COLO668 (cell line): ENCODE measurements at regions not wholly inside any gene's neighbourhood (a gene's known extent, or its start where the extent isn't known, plus 50 kb on each side); places are given as distances from the start of the nearest gene placed in this dataset.

Experiments
- DNase-seq: peaks from one replicate; lab custom pipeline; 2025; ENCODE audit not compliant: unreplicated experiment; lab: John Stamatoyannopoulos, UW

DNA sequence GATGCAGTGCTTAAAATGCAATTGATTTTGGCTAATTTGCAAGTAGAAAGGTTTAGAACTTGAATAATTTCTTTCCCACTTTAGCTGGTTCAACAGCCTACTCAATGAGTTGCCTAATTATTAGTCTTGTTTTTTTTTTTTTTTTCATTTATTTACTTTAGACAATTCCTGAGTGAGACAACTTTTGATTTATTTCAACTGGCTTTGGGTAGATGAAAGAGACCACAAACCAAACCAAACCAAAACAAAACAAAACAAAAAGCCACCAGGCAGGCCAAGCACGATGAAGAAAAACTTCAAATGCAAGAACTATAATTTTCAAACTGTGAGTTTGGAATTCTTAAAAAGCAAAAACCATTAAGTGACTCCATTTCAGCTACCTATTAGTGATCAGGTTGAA lies 469.9 kb downstream of the GBE1 start:
- no peak for DNase-seq

DNA sequence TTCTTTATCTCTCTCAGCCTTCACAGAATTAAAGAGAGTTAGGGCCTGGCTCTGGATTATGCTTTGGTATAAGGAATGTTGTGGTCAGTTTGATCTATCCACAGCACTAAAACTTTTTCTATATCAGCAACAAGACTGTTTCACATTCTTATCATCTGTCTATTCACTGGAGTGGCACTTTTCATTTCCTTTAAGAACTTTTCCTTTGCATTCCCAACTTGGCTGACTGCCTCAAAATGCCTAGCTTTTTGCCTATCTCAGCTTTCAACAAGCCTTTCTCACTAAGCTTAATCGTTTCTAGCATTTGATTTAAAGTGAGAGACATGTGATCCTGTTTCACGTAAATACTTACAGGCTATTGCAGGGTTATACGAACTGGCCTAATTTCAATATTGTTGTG lies 471.8 kb downstream of the GBE1 start:
- no peak for DNase-seq

DNA sequence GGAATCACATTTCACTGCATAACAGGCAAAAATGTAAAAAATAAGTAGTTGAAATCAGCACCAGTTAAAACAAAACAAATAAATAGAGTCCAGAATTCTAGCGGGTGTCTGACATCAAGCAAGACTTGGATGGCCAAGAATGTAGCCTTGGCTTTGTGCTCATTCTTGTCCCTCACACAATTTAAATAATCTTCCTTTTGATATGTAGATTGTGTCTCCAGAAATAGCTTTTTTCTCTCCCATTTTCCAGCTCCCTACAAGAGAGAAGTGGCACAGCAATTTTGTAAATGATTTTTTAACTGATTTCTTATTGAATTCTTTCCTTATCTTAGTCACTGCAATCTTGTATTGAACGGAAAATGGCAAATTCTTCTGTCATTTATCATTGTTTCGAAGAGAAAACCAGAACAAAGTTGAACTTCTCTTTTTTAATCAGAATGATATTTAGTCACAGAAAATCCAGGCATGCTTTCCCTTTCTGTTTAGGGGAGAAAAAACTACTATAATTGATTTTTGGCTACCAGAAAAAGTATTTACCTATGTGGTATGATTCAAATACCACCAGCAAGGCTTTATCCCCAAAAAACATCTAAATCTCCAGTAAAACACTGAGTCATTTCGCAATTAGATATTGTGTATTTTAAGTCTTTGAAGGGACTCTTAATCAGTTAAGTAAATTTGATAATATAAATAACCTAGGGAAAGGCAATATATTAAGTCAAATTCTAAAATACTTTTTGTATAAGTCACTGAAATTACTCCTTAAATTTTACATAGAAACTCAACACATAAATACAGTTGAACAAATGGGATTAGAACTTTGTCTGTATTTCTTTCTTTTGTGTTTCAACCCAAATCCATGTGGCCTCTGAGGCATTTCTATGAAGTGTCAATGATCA lies 481.7 kb downstream of the GBE1 start:
- DNase-seq, result no peak

DNA sequence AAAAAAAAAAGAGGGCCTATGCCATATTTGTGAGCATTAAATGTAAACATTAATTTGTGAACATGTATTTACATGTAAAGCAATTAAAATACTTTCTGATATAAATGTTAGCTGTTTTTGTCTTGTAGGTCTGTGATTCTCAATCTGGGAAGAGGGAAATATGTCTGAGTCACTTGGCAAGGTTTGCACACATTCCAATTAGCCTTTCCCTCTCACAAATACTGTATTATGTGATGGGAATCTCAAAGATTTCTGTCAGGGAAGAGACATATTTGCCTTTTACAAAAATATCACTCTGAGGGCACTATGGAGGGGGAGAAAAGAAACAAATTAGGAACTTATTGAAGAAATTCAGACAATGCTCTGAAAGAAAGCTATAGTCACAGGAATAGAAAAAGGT lies 483.6 kb downstream of the GBE1 start:
- DNase-seq, result no peak

DNA sequence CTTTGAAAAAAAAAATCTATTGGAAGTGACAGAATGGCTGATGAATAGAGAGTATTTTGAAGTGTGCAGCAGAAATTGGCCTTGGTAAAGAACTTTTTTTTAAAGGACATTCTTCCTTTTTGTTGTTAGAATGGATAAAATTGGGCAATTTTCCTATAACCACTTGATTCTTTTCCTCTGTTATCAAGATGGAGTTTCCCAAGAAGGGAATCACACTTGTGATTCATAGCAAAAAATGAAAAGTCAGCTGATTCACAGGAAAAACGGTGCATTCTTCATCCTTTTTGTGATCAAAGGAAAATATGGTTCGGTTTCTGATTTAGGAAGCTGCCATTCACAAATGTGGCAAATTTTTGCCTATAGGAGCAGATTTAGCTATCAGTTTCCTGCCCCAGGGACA lies 486.8 kb downstream of the GBE1 start:
- DNase-seq, result no peak

DNA sequence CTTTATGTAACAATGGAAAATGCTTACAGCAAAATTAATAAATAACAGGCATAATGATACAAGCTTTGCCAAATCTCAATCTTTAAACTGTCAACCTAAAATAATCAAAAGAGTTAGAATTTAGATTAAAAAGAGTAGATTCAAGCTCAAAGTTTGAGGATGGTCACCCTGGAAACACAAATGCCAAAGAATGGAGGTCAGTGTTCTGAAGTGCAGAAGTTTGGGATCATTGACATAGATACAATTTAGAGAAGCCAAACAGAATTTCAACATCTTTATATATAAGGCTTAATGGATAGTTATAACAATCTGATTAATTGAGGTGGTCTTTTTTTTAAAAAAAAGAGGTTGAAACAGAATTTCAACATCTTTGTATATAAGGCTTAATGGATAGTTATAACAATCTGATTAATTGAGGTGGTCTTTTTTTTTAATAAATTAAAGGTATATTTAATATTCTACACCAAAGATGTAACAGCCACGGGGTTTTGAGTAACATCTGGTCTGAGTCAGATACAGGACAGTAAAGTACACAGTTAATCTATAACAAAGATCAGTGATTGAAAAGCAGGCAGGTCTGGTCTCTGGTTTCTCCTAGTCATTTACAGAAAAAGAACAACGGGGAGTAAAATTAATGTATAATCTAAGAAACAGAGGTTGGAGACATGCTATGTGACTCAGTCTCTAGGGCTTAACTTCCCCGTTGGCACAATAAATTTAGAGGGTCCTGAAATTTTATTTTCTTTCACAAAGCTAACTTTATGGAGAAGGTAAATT lies 490.7 kb downstream of the GBE1 start:
- DNase-seq, result no peak

DNA sequence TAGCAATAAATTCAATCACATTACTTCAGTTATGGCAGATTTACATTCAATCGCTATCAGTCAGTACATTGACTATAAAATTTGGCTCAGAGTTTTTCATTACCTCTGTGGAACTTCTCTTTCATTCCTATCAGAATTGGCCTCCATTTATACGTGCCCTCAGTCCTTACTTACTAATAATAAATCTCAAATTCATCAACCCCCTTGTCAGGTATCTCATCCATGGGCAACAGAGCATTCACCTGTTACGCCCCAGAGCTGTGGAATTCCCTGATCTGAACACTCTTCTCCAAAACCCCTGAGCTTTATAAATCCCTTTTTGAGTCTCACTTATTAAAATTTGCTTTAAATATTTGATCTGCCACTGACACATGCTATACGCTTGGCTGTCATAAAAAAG lies 492.9 kb downstream of the GBE1 start:
- DNase-seq, result no peak

DNA sequence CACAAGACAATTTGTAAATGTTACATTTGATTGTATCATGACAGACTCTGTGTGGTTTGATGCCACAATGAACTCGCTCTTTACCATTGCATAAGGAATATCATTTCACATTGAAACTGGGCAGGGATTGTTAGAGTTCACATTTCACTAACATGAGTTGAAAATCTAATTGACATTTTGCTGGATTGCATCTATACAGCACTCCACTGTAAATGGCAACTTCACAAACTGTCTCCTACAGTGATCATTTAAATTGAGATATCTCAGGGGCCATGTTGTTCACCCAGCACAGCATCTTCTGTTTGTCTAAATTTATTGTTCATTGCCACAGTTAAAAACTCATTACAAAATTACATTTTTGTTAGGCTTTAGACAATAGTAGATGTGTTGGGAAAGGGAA lies 499.4 kb downstream of the GBE1 start:
- no peak for DNase-seq

DNA sequence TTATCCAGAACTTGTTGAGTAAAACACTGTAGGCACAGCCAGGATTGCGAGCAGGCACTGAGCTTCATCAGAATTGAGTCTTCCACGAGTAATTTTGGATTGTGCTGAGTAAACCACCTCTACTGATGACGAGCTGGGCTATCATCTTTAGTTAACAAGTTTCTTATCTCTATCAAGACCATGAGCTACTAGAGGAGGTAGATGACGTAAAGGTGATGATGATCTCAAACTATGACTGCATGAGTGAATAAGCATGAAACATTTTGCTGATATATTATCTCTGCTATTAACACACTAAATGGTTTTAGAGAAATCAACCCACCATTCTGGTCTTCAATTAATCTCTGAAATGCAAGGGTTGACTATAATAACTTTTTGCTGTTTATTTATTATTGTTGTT lies 506.0 kb downstream of the GBE1 start:
- no peak for DNase-seq

DNA sequence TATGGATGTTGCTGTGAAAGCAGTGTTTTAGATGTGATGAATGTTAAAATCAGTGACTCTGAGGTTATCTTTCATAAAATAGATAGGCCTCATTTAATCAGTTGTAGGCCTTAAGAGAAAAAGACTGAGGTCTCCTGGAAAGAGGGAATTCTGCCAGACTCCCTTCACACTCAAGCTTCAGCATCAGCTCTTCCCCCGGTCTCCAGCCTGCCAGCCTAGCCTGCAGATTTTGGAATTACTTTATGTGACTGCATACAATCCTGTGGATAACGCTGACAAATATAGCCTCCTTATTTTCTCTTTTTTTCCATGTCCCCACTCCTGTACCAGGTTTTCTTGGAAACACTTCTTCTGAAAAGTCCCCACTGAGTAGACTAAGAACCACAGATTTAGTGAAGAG lies 510.3 kb downstream of the GBE1 start:
- DNase-seq, result no peak

DNA sequence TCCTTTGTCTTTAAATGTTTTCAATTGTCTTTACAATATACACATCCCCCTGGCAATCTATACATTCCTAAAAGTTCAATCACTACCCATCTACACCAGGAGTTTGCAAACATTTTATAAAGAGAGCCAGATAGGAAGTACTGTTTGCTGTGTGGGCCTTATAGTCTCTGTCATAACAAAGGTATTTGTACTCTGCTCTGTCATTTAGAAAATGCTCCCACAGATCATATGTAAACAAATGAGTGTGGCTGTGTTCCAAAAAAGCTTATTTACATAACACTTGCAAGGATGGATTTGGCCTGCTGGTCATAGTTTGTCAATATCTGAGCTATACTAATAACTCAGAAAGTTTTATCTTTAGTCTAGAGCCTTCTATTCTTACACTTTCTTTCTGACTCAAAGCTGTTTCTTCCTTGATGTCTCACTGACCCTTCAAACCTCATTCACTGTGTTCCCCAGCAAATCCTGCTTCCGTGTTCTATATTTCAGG lies 511.9 kb downstream of the GBE1 start:
- DNase-seq, result peak; percentile 2

DNA sequence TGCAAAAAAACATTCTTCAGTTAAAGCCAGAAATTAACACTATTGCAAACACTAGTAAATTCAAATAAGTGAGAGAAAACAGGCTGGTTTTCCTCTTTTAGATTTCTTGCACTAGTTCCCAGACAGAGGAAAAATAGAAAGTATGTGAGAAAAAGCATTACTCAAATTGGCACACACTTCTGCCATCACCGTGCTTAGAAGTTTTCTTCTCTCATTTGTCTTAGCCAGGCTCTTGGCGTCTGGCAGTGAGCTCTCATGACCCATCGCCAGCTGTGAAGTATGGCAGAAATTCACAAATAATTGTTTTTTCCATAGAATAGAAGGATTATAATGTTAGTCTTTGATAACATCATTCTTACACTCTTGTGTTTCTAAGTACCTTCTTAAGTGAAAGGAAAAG lies 515.9 kb downstream of the GBE1 start:
- DNase-seq, result no peak

DNA sequence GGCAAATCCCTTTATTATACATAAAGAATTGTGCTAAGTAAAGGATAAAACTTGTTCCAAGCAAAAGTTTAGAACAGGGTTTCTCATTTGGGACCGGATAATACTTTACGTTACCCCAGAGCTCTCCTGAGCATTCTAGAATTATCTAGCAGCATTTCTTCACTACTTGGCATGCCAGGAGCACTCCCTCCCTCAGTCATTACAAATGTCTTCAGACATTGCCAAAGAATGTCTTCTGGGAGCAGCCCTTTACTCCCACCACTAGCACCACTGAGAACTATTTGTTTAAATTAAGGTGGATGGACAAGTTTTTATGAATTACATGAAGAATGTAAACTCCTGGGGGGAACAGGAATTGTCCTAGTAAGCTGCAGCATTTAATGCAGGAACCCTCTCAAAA lies 516.4 kb downstream of the GBE1 start:
- no peak for DNase-seq

DNA sequence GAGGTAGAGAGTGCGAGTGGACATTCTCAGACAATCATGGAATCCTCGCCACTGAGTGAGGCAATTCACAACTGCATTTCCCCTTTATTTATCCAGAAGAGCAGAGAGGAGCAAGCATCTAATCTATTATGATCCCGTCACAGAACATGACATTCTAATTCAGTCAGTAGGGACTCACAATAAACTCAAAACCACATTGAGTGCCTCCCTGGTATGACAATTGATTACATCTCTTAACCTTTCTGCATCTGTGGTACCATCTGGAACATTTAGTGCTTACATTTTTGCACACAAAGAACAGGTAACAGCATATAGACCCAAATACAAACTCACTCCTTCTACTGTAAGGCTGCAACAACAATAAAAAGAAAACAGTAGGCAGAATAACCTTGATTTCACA lies 517.2 kb downstream of the GBE1 start:
- no peak for DNase-seq

DNA sequence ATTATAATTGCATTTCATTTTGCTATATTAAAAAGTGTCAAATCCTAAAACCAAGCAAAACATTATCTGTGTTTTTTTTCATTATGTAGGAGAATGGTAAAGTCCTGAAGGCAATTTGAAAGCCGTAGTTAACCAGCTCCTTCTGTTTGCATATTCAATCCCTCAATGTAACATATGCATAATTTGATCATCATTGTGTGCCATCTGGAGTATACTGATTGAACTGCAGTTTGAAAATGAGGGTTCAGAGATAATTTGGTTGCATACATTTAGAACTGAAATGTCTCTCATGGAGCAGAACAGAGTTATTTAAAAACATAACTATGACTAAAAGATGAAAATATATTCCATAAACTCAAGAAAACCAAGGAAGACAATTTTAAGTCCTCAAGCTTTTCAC lies 518.6 kb downstream of the GBE1 start:
- DNase-seq, result no peak

DNA sequence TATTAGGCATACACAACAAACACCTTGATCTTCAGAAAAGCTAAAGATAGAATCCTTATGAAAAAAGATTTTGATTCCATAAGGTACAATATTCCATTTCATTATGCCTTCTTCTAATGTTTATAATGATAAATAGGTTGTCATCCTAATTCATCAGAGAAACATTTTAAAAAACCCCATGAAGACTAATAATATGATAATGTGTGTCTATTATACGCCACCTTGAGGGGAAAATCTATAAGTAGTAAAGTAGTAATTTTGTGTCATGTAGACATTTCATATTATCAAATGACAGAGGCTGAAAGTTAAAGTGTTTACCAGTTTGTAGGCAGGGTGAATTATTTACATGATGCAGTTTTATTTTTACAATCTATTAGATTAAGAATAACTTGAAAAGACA lies 524.3 kb downstream of the GBE1 start:
- no peak for DNase-seq

DNA sequence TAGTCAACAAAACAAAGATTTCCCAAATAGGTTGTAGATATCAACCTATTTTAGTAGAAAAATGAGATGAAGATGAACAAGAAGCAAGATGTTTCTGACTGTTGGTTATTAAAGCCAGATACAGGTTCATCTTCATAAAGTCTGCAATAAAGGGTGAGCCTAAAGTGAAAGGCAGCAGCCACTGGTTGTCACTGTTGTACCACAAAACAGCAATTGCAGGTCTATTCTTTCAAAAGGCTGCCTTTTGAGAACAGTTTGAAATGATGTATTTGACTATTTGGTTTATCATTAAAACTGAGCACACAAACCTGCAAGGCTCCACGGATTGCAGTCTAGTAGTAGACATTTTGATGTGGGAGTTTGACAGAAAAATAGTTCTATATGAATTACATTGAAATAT lies 543.4 kb downstream of the GBE1 start:
- no peak for DNase-seq

DNA sequence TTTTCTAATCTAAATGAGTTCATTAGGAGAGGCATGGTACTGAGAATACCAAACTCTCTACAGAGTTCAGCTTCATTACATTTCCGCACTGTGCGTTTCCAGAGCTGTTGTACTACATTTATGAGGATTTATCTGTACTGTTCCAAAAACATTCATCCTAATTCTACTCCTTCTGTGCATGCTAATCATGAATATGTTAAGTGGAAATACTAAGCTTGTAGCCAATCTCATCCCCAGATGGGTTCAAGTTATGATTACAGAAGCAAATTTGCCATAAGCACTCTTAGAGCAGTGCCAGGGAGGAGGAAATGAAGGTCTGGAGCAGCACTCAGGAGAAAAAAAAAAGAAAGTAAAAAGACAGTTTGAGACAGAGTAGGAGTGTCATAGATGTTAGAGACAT lies 544.3 kb downstream of the GBE1 start:
- no peak for DNase-seq

DNA sequence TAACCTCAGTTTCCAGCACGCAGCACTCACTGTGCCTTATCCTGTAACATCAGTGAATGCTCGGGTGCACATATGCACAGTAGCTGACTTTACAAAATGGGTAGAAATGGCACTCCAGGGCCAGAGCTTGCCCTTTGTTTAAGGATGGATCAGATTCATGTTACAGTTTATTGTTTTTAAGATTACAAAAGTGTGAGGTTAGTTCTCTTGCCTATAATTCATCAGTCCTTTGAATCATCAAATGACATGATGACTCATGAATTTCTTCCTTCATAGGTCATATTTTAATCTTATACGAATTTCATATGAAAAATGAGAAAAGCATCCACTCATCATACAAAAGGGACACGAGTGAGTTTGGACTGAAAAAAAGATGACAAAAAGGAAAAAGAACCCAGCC lies 545.3 kb downstream of the GBE1 start:
- DNase-seq, result no peak

DNA sequence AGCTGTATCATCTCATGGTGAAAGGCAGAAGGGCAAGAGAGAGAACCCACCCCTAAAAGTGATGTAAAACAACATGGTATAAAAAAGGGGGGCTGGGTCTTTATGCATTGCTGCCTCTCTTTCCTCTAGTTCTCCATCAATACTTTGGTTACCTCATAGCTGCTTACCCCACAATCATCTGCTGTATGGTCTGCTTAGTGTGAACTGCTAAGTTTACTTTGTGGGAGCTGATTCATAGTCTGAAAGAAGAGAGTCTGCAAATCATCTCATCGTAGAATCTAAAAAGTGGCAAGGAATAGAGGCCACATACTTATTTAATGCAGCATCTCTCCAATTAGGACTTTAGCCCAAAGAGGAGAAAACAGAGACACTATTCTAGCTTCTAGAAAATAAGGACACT lies 546.8 kb downstream of the GBE1 start:
- no peak for DNase-seq

DNA sequence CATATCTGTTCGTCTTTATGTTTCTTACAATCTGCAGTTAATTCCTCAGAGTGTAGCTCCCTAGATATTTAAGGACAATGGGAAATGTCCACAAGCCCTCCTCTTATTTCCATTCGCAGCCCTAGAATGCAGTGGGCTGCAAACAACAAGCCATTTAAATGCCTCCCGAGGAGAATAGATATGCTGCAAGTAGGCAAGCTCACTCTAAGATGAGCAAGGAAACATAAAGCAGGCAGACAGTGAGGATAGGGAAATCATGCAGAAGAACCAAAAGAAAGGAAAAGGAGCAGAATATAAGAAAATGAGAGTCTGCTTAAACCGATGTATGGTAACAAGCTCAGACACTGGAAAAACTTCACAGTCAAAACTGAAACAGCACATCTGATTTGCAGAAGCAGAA lies 561.9 kb downstream of the GBE1 start:
- no peak for DNase-seq

DNA sequence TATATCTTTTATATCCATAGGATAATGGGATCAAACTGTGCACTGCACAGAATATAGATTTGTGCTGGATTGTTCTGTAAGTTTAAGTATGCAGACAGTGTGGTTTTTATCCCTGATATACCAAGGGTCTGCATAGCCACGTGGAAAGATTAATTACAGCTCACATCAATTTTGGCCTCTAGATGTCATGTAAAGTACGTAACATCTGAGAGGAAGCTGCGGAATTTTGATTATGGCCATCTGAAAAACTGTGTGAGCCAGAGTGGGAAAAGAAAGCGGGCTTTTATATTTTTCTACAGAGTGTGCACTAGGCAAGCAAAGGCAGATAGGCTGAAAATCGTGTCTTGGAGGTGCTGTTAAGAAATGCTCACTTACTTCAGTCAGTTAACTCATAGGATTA lies 562.7 kb downstream of the GBE1 start:
- DNase-seq, result no peak
